Tibial nerve (tissue), 4 donors: ENCODE measurements at regions not wholly inside any gene's neighbourhood (a gene's known extent, or its start where the extent isn't known, plus 50 kb on each side); places are given as distances from the start of the nearest gene placed in this dataset.

ENCODE experiments used
- EP300 ChIP-seq, 2 donors: sonication (generic); formaldehyde crosslinking; IDR thresholded peaks; one replicate each; pipeline ENCODE4 v1.6.1; 2017; ENCODE audit warnings: antibody characterized with exemption in 2 of 2, mild to moderate bottlenecking in 1 of 2
- POLR2A ChIP-seq, 2 donors: fragments of 450-650 bp; IDR thresholded peaks; one replicate each; pipeline ENCODE4 v1.6.1; 2017; ENCODE audit warnings: antibody characterized with exemption in 2 of 2, mild to moderate bottlenecking in 2 of 2, moderate library complexity in 2 of 2
- TF ChIP-seq, protein P1 (sequence below), 5 experiments: fragments of 200-600 bp in 3 of 5; fragments of 450-650 bp in 2 of 5; sonication (generic) in 3 of 5; IDR thresholded peaks; one replicate each; pipeline ENCODE4 v1.5.1; 2016 to 2019; ENCODE audit warnings: antibody characterized with exemption in 5 of 5, mild to moderate bottlenecking in 3 of 5, moderate library complexity in 2 of 5

DNA sequence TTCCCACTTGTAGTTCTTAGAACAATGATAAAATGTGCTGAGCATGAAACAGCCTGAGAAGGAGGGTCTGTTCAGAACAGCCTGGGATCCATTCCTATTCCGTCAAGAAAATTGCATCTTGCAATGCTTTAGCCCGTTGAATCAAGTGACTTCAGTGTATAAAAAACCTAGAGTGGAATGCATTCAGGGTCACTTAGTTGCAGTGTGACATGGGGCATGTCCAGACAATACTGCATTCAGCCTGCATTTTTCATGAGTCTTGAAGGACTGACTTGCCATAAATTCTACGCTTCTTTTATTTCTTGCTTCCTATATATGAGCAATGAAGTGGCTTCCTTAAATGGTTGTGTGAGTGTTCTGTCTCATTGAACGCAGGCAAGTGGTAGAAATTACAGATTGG, 758.3 kb upstream of the COBL start:
- TF ChIP-seq, protein P1, sequence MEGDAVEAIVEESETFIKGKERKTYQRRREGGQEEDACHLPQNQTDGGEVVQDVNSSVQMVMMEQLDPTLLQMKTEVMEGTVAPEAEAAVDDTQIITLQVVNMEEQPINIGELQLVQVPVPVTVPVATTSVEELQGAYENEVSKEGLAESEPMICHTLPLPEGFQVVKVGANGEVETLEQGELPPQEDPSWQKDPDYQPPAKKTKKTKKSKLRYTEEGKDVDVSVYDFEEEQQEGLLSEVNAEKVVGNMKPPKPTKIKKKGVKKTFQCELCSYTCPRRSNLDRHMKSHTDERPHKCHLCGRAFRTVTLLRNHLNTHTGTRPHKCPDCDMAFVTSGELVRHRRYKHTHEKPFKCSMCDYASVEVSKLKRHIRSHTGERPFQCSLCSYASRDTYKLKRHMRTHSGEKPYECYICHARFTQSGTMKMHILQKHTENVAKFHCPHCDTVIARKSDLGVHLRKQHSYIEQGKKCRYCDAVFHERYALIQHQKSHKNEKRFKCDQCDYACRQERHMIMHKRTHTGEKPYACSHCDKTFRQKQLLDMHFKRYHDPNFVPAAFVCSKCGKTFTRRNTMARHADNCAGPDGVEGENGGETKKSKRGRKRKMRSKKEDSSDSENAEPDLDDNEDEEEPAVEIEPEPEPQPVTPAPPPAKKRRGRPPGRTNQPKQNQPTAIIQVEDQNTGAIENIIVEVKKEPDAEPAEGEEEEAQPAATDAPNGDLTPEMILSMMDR (IDR thresholded peaks at IDR 0.05): no peak
- TF ChIP-seq EP300 (IDR thresholded peaks at IDR 0.05) (no peak), POLR2A (IDR thresholded peaks at IDR 0.05) (no peak)
